Epithelial cell of esophagus (primary cell): ENCODE measurements at regions not wholly inside any gene's neighbourhood (a gene's known extent, or its start where the extent isn't known, plus 50 kb on each side); places are given as distances from the start of the nearest gene placed in this dataset.
A peak's percentile ranks its signal among the peaks of the same experiment; 100 is the strongest.

ENCODE experiments used
- DNase-seq: peaks from one replicate; pipeline ENCODE4 v3.0.0; 2010; ENCODE audit warnings: low read depth
- H3K4me3 ChIP-seq: 2 replicates; pipeline ENCODE4 v1.5.1; 2011; ENCODE audit warnings: mild to moderate bottlenecking, low read length, control low read depth
- CTCF ChIP-seq: IDR thresholded peaks from 2 replicates; pipeline ENCODE4 v1.5.1; 2011; ENCODE audit warnings: low read depth, mild to moderate bottlenecking, low read length, control low read depth, inconsistent platforms; ENCODE audit not compliant: insufficient read depth; ENCODE audit errors: missing control alignments

GRCh38 chr13:84038001-84038400 is 155.7 kb upstream of the SLITRK1 start:
- no peak overlapping the region for H3K4me3 ChIP-seq
- TF ChIP-seq CTCF = no peak
- DNase-seq = no peak

DNA sequence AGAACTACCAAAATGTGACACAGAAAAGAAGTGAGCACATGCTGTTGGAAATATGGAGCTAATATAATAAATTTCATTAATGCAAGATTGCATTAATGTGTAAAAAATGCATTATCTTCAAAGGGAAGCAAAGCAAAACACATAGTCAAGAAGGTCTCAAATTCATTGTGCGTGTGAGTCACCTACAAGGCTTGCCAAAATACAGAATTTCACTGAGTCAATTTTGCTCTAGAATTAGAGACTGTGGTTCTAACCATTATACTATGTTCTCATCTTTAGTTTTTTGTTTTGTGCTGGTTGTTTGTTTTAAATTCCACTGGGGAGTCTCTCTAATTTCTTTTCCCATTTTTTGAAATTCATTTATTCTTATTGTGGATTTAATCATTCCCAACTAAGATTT is 149.8 kb upstream of the SLITRK1 start:
- peak; percentile 19 for DNase-seq
- TF ChIP-seq CTCF = no peak
- no peak overlapping the region for H3K4me3 ChIP-seq

GRCh38 chr13:84031120-84031519 is 148.8 kb upstream of the SLITRK1 start:
- no peak for DNase-seq
- no peak overlapping the region for H3K4me3 ChIP-seq
- TF ChIP-seq CTCF = no peak

- no peak for TF ChIP-seq CTCF
- H3K4me3 ChIP-seq = no peak overlapping the region
- DNase-seq = no peak
Measured at GRCh38 chr13:84029396-84029795, 147.1 kb upstream of the SLITRK1 start.

- DNase-seq = no peak
- H3K4me3 ChIP-seq = no peak overlapping the region
- TF ChIP-seq CTCF = no peak
Measured at GRCh38 chr13:84025824-84026223, 143.6 kb upstream of the SLITRK1 start.

GRCh38 chr13:83996415-83996814 is 114.1 kb upstream of the SLITRK1 start:
- TF ChIP-seq CTCF = no peak
- H3K4me3 ChIP-seq = no peak overlapping the region
- no peak for DNase-seq

DNA sequence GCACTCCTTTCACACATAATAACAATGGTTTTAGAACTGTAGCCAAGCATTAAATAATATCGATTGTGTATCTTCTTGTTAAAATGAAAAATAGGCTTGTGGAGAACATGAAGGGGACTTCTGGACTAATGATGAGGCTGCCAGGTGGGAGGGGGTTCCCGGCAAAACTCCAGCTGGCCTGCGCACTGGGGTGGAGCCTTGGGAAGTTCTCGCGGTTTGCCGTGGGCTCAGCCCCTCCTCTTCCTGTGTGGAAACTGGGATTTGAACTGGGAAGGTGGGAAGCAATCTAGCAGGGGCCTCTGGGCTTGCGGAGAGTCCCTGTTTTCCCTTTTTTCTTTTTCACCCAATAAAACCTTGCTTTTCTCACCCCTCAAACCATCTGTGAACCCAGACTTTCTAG is 113.7 kb upstream of the SLITRK1 start:
- DNase-seq = no peak
- H3K4me3 ChIP-seq = no peak overlapping the region
- TF ChIP-seq CTCF = no peak
